ENCODE measurements at regions not wholly inside any gene's neighbourhood (a gene's known extent, or its start where the extent isn't known, plus 50 kb on each side); places are given as distances from the start of the nearest gene placed in this dataset.

- no peak for DNase-seq (ENCODE audit: low read depth, low spot score)
These were observed 128.0 kb downstream of the KIF20B start for GRCh38 chr10:89829262-89829886.

- no peak for DNase-seq (ENCODE audit: low read depth, low spot score)
These were observed 128.5 kb downstream of the KIF20B start for GRCh38 chr10:89829887-89830269.

GRCh38 chr10:89830624-89831023, 129.2 kb downstream of the KIF20B start:
- DNase-seq (ENCODE audit: low read depth, low spot score) = no peak

- no peak for DNase-seq (ENCODE audit: low read depth, low spot score)
These were observed 135.4 kb downstream of the KIF20B start for GRCh38 chr10:89836840-89837164.

GRCh38 chr10:89837165-89838043, 136.0 kb downstream of the KIF20B start:
- DNase-seq (ENCODE audit: low read depth, low spot score) = peak; percentile 66

GRCh38 chr10:89838044-89838615, 136.7 kb downstream of the KIF20B start:
- DNase-seq (ENCODE audit: low read depth, low spot score) = peak; percentile 54

GRCh38 chr10:89845541-89846280, 144.3 kb downstream of the KIF20B start:
- DNase-seq (ENCODE audit: low read depth, low spot score) = no peak

GRCh38 chr10:89846281-89846630, 144.9 kb downstream of the KIF20B start:
- no peak for DNase-seq (ENCODE audit: low read depth, low spot score)

- DNase-seq (ENCODE audit: low read depth, low spot score) = no peak
These were observed 145.4 kb downstream of the KIF20B start for GRCh38 chr10:89846786-89847185.

GRCh38 chr10:89852872-89853271, 151.5 kb downstream of the KIF20B start:
- DNase-seq (ENCODE audit: low read depth, low spot score) = no peak

GRCh38 chr10:89853781-89854191, 152.4 kb downstream of the KIF20B start:
- peak; percentile 61 for DNase-seq (ENCODE audit: low read depth, low spot score)

- no peak for DNase-seq (ENCODE audit: low read depth, low spot score)
These were observed 156.1 kb downstream of the KIF20B start for GRCh38 chr10:89857431-89858042.

- no peak for DNase-seq (ENCODE audit: low read depth, low spot score)
These were observed 159.8 kb downstream of the KIF20B start for GRCh38 chr10:89861199-89861573.

- DNase-seq (ENCODE audit: low read depth, low spot score) = peak; percentile 7
These were observed 160.4 kb downstream of the KIF20B start for GRCh38 chr10:89861584-89862301.

- DNase-seq (ENCODE audit: low read depth, low spot score) = no peak
These were observed 166.6 kb downstream of the KIF20B start for GRCh38 chr10:89867964-89868363.

GRCh38 chr10:89869180-89869579, 167.8 kb downstream of the KIF20B start:
- DNase-seq (ENCODE audit: low read depth, low spot score) = no peak

GRCh38 chr10:89869592-89870156, 168.3 kb downstream of the KIF20B start:
- DNase-seq (ENCODE audit: low read depth, low spot score) = no peak

- no peak for DNase-seq (ENCODE audit: low read depth, low spot score)
These were observed 169.5 kb downstream of the KIF20B start for GRCh38 chr10:89870936-89871335.

- DNase-seq (ENCODE audit: low read depth, low spot score) = no peak
These were observed 171.7 kb downstream of the KIF20B start for GRCh38 chr10:89873055-89873454.

- DNase-seq (ENCODE audit: low read depth, low spot score) = no peak
These were observed 174.2 kb downstream of the KIF20B start for GRCh38 chr10:89875557-89875956.

GRCh38 chr10:89879121-89879520, 177.7 kb downstream of the KIF20B start:
- DNase-seq (ENCODE audit: low read depth, low spot score) = no peak

All from ELF-1 (cell line).